Uterus (tissue), 2 donors: ENCODE measurements at regions not wholly inside any gene's neighbourhood (a gene's known extent, or its start where the extent isn't known, plus 50 kb on each side); places are given as distances from the start of the nearest gene placed in this dataset.

Experiments used
- POLR2A ChIP-seq, 2 donors: fragments of 450-650 bp; IDR thresholded peaks; one replicate each; pipeline ENCODE4 v1.6.1; 2016; ENCODE audit warnings: antibody characterized with exemption in 2 of 2, mild to moderate bottlenecking in 1 of 2, moderate library complexity in 1 of 2
- TF ChIP-seq, protein P1 (sequence below), 4 experiments: fragments of 200-600 bp in 2 of 4; fragments of 450-650 bp in 2 of 4; sonication (generic) in 2 of 4; IDR thresholded peaks; one replicate each; pipeline ENCODE4 v1.5.1; 2016 to 2019; ENCODE audit warnings: antibody characterized with exemption in 4 of 4, mild to moderate bottlenecking in 2 of 4, moderate library complexity in 1 of 4

DNA sequence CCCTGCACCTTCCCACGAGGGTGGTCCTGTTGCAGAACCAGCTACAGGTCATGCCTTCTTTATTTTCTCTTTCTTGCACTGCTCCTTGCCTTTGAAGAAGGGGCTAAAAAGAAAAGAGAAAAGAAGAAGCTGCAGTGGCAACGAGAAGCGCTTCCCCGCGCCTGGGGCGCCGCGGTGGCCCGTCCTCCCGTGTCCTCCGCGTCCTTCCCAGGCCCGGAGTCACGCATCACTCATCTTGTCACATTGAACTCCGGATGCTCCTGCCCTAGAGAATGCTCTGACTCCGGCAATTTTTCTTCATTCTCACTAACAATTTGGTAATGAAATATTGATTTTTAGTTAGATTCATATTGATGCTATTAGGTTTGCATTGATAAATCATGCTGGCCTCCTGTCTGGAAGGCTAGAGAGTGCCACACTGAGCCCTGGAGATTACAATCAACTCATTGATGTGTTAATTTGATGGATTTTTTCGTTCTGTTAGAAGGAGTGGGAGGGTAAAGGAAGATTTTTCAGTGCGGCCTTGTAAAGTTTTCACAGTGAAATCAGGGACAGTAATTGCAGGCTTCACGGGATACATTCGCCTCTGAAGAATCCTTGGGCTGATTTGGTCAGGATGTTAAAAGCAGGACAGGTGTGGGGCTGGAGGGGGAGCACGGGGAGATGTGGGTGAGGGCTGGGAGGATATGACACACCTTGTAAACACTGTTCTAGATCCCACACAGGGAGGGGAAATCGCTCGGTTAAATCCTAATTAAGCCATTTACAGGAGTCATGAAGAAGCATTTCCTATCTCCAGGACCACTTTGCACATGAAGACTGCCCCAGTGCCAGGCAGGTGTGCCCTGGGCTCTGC, 349.3 kb downstream of the ZNF516 start:
- TF ChIP-seq, protein P1, sequence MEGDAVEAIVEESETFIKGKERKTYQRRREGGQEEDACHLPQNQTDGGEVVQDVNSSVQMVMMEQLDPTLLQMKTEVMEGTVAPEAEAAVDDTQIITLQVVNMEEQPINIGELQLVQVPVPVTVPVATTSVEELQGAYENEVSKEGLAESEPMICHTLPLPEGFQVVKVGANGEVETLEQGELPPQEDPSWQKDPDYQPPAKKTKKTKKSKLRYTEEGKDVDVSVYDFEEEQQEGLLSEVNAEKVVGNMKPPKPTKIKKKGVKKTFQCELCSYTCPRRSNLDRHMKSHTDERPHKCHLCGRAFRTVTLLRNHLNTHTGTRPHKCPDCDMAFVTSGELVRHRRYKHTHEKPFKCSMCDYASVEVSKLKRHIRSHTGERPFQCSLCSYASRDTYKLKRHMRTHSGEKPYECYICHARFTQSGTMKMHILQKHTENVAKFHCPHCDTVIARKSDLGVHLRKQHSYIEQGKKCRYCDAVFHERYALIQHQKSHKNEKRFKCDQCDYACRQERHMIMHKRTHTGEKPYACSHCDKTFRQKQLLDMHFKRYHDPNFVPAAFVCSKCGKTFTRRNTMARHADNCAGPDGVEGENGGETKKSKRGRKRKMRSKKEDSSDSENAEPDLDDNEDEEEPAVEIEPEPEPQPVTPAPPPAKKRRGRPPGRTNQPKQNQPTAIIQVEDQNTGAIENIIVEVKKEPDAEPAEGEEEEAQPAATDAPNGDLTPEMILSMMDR (IDR thresholded peaks at IDR 0.05), result no peak
- TF ChIP-seq POLR2A (IDR thresholded peaks at IDR 0.05), result no peak
